Activated CD4-positive, alpha-beta T cell treated with anti-CD3 and anti-CD28 coated beads, Interleukin-2, Interleukin-6, amounts not matched to agents 100 ng/mL and 50 ng/mL, durations not matched to agents 16 hours and 8 hours (primary cell): ENCODE measurements at regions not wholly inside any gene's neighbourhood (a gene's known extent, or its start where the extent isn't known, plus 50 kb on each side); places are given as distances from the start of the nearest gene placed in this dataset.
"Not testable (repeated sequence)": the region's sequence is repeated elsewhere in the genome, so short reads cannot be mapped to it uniquely, and the experiment has no call there.

ENCODE experiments used
- DNase-seq: peaks from one replicate; pipeline ENCODE4 v3.0.0-alpha.2; 2020

GRCh38 chr10:47711428-47711827 is 52.0 kb downstream of the SYT15B start:
- not testable (repeated sequence) for DNase-seq

DNA sequence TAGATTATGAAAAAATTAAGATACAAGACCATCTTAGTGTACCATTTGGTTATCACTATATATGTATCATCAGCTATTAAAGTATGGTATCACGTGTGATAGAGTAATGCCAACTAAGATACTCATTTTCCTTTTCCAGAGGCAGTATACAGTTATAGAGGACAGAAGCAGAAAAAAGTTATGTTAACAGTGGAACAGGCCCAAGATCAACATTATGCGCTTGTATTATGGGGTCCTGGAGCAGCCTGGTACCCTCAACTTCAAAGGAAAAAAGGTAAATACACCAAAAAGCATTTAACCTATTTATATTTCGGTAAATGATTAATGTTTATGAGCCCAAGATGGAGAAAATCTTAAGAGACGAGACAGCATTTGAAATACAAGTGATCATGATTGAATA is 52.9 kb downstream of the SYT15B start:
- not testable (repeated sequence) for DNase-seq

DNA sequence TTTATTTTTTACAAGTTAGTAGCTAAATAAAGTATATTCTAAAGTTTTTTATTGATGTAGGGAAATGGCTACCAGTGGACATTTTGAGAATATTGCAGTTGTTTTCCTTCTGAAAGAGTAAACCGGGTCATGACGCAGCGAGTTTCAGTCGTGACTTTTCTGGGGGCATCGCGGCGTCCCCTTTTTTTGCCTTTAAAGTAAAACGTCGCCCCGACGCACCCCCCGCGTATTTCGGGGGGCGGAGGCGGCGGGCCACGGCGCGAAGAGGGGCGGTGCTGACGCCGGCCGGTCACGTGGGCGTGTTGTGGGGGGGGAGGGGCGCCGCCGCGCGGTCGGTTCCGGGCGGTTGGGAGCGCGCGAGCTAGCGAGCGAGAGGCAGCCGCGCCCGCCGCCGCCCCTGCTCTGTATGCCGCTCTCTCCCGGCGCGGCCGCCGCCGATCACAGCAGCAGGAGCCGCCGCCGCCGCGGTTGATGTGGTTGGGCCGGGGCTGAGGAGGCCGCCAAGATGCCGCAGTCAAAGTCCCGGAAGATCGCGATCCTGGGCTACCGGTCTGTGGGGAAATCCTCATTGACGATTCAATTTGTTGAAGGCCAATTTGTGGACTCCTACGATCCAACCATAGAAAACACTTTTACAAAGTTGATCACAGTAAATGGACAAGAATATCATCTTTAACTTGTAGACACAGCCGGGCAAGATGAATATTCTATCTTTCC is 57.5 kb downstream of the SYT15B start:
- DNase-seq = peak; percentile 74

DNA sequence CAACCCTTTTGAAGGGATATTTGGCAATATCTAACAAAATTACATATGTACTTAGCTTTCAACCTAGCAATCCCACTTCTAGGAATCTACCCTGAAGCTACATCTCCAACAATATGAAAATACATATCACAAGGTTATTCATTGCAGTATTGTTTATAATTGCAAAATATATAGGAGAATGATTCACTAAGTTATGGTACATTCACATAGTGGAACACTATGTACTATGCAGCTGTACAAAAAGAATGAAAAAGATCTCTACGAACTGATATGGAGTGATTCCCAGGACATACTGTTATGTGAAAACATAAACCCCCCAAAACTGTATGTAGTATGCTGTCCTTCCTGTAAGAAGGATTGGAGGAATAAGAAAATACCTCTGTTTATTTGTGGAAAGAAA is 62.1 kb downstream of the SYT15B start:
- DNase-seq = not testable (repeated sequence)

GRCh38 chr10:47699854-47700253 is 63.5 kb downstream of the SYT15B start:
- not testable (repeated sequence) for DNase-seq

DNA sequence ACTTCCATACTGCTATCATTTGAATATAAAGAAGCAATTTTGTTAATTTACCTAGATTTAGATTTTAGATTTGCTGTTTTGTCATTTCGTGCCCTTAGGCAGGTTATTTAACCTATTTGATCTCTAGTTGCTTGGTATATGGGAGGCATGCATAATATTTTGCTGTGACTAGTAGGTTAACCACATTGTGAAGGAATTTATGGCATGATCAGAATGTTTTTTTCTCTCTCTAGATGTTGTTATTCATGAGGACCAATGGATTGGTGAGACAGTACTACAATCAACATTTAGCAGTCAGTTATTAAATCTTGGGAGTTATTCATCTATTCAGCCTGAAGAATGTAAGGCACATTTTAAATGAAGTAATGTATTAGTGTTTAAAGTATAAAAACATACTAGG is 67.2 kb downstream of the SYT15B start:
- DNase-seq = not testable (repeated sequence)

- DNase-seq = not testable (repeated sequence)
Observed at GRCh38 chr10:47695149-47695548, 68.2 kb downstream of the SYT15B start.

GRCh38 chr10:47690304-47690703 is 73.1 kb downstream of the SYT15B start:
- DNase-seq = not testable (repeated sequence)

DNA sequence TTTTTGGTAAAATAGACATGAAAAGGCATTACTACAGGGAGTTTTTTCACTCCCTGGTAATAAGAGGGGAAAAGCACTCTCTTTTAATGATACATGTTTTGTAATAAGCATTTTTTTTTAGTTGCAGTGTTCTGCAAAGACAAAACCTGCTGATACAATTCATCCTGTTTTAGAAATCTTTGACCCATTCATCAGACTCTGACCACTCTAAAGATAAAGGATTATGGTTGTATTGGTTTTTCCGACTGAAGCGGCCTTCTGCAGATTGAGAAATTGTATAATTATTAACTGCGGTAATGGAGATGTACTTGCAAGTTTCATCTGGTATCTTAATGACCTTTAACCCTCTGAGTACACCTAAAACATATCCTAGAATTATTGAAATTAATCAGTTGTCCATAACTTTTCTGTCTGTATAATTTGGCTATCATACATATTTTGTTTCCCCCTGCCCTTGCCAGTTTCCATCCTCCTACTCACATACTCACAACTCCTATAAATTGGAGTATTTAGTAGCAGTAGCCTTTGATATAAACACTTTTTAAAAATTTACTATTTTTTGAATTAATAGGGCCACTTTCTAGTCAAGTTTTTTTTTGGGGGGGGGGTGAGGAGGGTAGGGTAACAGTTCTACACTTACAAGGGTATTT is 79.4 kb downstream of the SYT15B start:
- not testable (repeated sequence) for DNase-seq

DNA sequence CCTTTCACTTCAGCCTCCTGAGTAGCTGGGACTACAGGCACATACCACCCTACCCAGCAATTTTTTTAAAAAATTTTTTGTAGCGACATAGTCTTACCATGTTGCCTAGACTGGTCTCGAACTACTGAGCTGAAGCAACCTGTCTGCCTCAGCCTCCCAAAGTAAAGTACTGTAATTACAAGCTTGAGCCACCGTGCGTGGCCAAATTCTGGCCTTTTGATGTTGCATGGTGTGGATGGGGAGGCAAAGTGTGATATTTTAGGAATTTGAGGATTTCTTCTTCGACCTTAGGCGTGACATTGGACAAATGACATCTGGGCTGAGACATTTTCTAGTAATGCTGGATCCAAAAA is 81.8 kb downstream of the SYT15B start:
- DNase-seq = not testable (repeated sequence)

DNA sequence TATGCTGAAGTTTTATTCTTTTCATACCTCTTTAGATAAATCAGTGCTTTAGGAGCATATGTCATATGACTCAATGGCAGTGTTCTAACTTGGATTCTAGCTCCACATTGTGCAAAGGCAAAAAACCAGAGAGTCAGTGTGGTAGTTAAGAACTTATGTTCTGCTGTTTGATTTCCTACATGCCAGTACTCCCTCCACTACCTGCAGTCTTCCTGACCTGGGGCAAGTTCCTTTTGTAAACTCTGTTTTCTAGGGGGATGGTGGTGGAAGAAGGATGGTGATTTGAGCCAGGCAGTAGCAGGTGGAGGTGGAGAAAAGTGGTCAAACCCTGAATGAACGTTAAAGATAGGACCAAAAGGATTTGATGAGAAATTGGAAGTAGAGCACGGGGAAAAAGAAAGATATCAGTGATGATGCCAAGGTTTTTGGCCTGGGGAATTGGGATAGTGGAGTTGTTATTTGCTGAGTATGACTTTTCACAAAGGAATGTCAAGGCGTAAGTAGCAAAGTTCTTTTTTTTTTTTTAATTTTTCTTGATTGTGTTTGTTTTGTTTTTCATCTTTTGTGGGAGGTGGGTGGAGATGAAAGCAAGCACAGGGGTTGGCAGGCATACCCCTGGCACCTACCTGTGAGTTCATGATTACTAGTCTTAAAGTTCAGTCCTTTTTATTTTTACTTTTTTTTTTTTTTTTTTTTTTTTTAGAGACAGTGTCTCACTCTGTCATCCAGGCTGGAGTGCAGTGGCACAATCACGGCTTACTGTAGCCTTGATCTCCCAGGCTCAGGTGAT is 82.3 kb downstream of the SYT15B start:
- DNase-seq = not testable (repeated sequence)

DNA sequence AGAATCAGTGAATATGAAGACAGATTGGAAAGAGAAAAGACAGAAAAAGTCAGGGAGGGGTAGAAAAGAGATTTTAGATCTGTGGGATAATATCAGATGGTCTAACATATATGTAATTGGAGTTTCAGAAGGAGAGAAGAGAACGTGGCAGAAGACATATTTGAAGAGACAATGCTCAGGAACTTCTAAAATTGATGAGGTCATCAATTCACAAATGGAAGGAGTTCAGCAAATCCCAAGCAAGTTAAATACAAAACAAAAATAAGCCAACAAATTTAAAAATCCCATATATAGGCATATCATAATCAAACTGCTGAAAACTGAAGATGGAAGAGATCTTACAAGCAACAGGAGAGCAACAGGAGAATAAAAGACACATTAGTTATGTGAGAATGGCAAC is 87.3 kb downstream of the SYT15B start:
- not testable (repeated sequence) for DNase-seq

- not testable (repeated sequence) for DNase-seq
Observed at GRCh38 chr10:47675577-47675976, 87.8 kb downstream of the SYT15B start.

GRCh38 chr10:47673128-47673527 is 90.3 kb downstream of the SYT15B start:
- not testable (repeated sequence) for DNase-seq

DNA sequence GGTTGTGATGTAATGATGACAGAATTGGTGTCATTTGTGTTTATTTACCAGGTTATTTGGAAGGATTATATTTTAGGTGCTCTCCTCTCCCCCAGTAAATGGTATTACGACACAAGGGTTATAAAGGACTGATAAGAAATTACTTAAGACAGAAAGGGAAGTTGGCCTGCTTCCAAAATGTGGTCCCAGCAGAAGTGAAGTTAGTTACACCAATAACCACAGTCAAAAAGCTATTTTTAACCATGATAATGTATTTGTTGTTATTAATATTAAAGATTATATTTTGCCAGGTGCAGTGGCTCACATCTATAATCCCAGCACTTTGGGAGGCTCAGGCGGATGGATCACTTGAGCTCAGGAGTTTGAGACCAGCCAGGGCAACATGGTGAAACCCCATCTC is 92.5 kb downstream of the SYT15B start:
- not testable (repeated sequence) for DNase-seq

GRCh38 chr10:47661955-47662577 is 101.3 kb downstream of the SYT15B start:
- not testable (repeated sequence) for DNase-seq

- not testable (repeated sequence) for DNase-seq
Observed at GRCh38 chr10:47656732-47657131, 106.7 kb downstream of the SYT15B start.

- not testable (repeated sequence) for DNase-seq
Observed at GRCh38 chr10:47654161-47654560, 109.2 kb downstream of the SYT15B start.

DNA sequence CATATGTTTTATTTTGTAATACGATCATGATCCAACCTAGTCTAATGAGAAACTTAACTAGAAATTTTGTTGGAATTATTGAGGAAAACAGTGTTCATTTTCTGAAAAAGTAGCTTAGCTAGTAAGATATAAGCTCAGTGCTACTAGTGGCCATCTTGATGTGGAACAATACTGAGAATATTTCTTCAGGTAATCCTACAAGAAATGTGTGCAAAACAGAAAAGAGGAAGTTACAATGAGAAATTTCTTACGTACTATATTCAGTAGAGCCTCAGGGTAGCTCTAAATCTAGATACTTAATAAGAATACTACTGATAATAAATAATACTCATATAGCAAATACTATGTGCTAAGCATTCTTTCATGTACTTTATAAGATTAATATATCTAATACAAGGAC is 114.8 kb downstream of the SYT15B start:
- not testable (repeated sequence) for DNase-seq

- DNase-seq = not testable (repeated sequence)
Observed at GRCh38 chr10:47647523-47648101, 115.8 kb downstream of the SYT15B start.

DNA sequence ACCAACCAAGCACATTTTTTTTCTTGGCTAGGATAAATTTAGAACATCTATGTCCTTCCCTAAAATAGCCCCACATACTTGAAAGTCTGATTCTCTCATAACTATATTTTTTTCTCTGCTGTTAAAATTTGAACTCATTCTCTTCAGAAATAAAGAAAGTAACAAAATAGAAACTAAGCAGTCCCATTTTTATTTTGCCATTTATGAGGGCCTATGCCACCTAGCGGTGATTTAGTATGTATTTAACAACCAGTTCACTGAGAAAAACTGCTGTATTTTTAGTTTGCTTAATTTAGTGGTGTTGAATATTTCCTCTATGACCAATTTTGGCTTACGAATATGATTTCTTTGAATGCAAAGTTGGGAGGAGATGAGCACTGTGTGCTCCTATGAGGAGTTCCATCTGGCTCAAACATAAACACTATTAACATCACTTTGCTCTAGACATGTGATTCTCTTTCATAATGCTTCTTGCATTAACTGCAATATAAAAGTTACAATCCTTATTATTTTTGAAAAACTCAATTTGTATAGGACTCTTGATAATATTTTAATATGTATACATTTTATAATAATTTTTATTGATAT is 116.6 kb downstream of the SYT15B start:
- peak; percentile 70 for DNase-seq

DNA sequence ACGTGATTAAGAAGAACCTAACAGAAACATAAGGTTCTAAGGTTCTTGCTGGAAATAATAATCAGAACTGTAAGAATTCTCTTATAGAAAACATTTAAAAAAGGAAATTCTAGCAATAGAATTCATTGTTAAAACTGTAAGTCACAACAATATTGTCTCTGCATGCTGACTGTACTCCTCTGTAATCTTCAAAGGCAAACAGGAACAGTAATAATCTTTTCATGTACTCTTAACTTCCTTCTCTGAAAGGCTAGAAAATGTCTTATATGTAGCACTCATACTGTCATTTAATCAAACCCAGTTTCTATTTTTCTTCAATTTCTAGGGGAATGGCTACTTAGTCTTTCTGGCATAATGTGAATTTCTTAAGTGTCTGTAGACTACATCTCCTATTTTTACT is 103.5 kb upstream of the AGAP9 start:
- not testable (repeated sequence) for DNase-seq
